Endothelial cell of umbilical vein (primary cell): ENCODE measurements at regions not wholly inside any gene's neighbourhood (a gene's known extent, or its start where the extent isn't known, plus 50 kb on each side); places are given as distances from the start of the nearest gene placed in this dataset.

Experiments
- BruUV-seq: library from RNA; stranded (reverse); fragments of 400-500 nt; replicated peaks from 2 replicates; lab custom pipeline; 2021; lab: Mats Ljungman, UMichigan
- CTCF ChIA-PET: fragments of 300-600, 350-600 bp; sonication (Branson Sonifier 250); formaldehyde crosslinking; loops from one replicate; lab custom pipeline; 2021; ENCODE audit warnings: antibody characterized with exemption, inconsistent platforms; lab: Charles Lee
- POLR2A ChIA-PET: fragments of 300-600, 350-600 bp; sonication (Branson Sonifier 250); formaldehyde crosslinking; loops from one replicate; lab custom pipeline; 2021; ENCODE audit warnings: antibody characterized with exemption, inconsistent platforms; lab: Charles Lee
- DNase-seq: peaks from one replicate; pipeline ENCODE4 v3.0.0-alpha.2; 2011; ENCODE audit warnings: low read depth, low spot score
- FAIRE-seq: peaks from 2 replicates; lab custom pipeline; 2011; peaks lifted over from hg19 to GRCh38; lab: Jason Lieb, UNC
- H2AFZ ChIP-seq: 2 replicates; pipeline ENCODE4 v1.6.0; 2012; ENCODE audit warnings: low read depth, low read length, control low read depth, inconsistent platforms
- H3K27ac ChIP-seq: 2 replicates; pipeline ENCODE4 v1.5.1; 2011; ENCODE audit warnings: low read depth, mild to moderate bottlenecking, control low read depth, low read length, moderate library complexity; ENCODE audit not compliant: insufficient read depth
- H3K27me3 ChIP-seq, 2 experiments: 2 replicates each; pipeline versions ENCODE4 v1.6.0 to v1.6.1; 2011; ENCODE audit warnings: low read length in 2 of 2, mixed read lengths in 1 of 2; ENCODE audit not compliant: control insufficient read depth in 2 of 2, insufficient read depth in 2 of 2
- H3K36me3 ChIP-seq, 2 experiments: 2 replicates in 1 of 2; 3 replicates in 1 of 2; pipeline ENCODE4 v1.5.1; 2011; ENCODE audit warnings: low read length in 2 of 2, mild to moderate bottlenecking in 1 of 2, moderate library complexity in 1 of 2; ENCODE audit not compliant: control insufficient read depth in 2 of 2, insufficient read depth in 2 of 2; ENCODE audit errors: extremely low read depth in 1 of 2
- H3K4me1 ChIP-seq: 3 replicates; pipeline ENCODE4 v1.5.1; 2011; ENCODE audit warnings: mild to moderate bottlenecking, low read length; ENCODE audit not compliant: control insufficient read depth, insufficient read depth; ENCODE audit errors: extremely low read depth
- H3K4me2 ChIP-seq: 2 replicates; pipeline ENCODE4 v1.6.1; 2011; ENCODE audit warnings: low read length, control low read depth, mixed read lengths; ENCODE audit not compliant: insufficient read depth
- H3K4me3 ChIP-seq, 3 experiments: fragments of 200-600 bp in 1 of 3; sonication (generic), shearing (Covaris generic) in 1 of 3; replicated peaks in 1 of 3; 2 replicates each; pipeline ENCODE4 v1.5.1; 2011 to 2016; ENCODE audit warnings: control low read depth in 3 of 3, low read length in 3 of 3, mild to moderate bottlenecking in 2 of 3, inconsistent platforms in 1 of 3, low read depth in 1 of 3, moderate library complexity in 1 of 3; ENCODE audit not compliant: insufficient read depth in 1 of 3
- H3K79me2 ChIP-seq: 2 replicates; pipeline ENCODE4 v1.6.0; 2012; ENCODE audit warnings: low read length, inconsistent platforms; ENCODE audit not compliant: control insufficient read depth, insufficient read depth
- H3K9ac ChIP-seq: replicated peaks from 2 replicates; pipeline ENCODE3; 2011; ENCODE audit warnings: low read length, control low read depth; ENCODE audit not compliant: insufficient read depth; ENCODE audit errors: extremely low read depth
- H3K9me1 ChIP-seq: replicated peaks from 3 replicates; pipeline ENCODE4 v1.6.0; 2011; ENCODE audit warnings: mild to moderate bottlenecking, low read length; ENCODE audit not compliant: control insufficient read depth, insufficient read depth; ENCODE audit errors: extremely low read depth
- H3K9me3 ChIP-seq: replicated peaks from 2 replicates; pipeline ENCODE4 v1.5.1; 2012; ENCODE audit warnings: low read length, inconsistent platforms; ENCODE audit not compliant: control insufficient read depth, insufficient read depth
- H4K20me1 ChIP-seq: replicated peaks from 2 replicates; pipeline ENCODE3; 2011; ENCODE audit warnings: mild to moderate bottlenecking, low read length; ENCODE audit not compliant: control insufficient read depth, insufficient read depth; ENCODE audit errors: extremely low read depth
- EZH2 ChIP-seq: IDR thresholded peaks from 2 replicates; pipeline ENCODE4 v1.6.1; 2012; ENCODE audit warnings: borderline replicate concordance, low read depth, mild to moderate bottlenecking, moderate library complexity, low read length, inconsistent platforms; ENCODE audit not compliant: severe bottlenecking
- FOS ChIP-seq: IDR thresholded peaks from 2 replicates; pipeline ENCODE4 v1.6.1; 2011; ENCODE audit warnings: mild to moderate bottlenecking, low read length, moderate library complexity, borderline replicate concordance; ENCODE audit not compliant: insufficient read depth
- GATA2 ChIP-seq: IDR thresholded peaks from 2 replicates; pipeline ENCODE4 v1.7.0; 2011; ENCODE audit warnings: low read depth, mild to moderate bottlenecking, moderate library complexity, mixed read lengths, low read length; ENCODE audit not compliant: insufficient read length, insufficient read depth
- JUN ChIP-seq: IDR thresholded peaks from 2 replicates; pipeline ENCODE4 v1.6.1; 2011; ENCODE audit warnings: borderline replicate concordance, low read depth; ENCODE audit not compliant: insufficient read length, insufficient read depth
- MYC ChIP-seq: IDR thresholded peaks from one replicate; pipeline ENCODE4 v1.6.1; 2011; ENCODE audit warnings: mild to moderate bottlenecking, low read depth, low read length
- POLR2A ChIP-seq: IDR thresholded peaks from 2 replicates; pipeline ENCODE4 v1.6.1; 2012; ENCODE audit warnings: low read depth, mild to moderate bottlenecking, control low read depth, low read length
- POLR2AphosphoS5 ChIP-seq: IDR thresholded peaks from 2 replicates; pipeline ENCODE4 v1.6.1; 2012; ENCODE audit warnings: low read depth, mild to moderate bottlenecking, control low read depth, low read length, moderate library complexity; ENCODE audit not compliant: insufficient read depth
- dilution Hi-C: fragments of 300-500 bp; cut with MboI; formaldehyde crosslinking; loops from one replicate; pipeline ENCODE4 v1.15.0; 2019; ENCODE audit warnings: low sequenced_read_pairs; ENCODE audit not compliant: extremely low pct_ligation_motif_present
- intact Hi-C: fragments of 100-400 bp; cut with micrococcal nuclease; formaldehyde crosslinking; loops from one replicate; pipeline ENCODE4 v1.10.0; 2022
- TF ChIP-seq, protein P1 (sequence below): IDR thresholded peaks from 2 replicates; pipeline ENCODE4 v1.6.1; 2011; ENCODE audit not compliant: insufficient read depth, insufficient read length
- TF ChIP-seq, protein P2 (sequence below), 2 donors: IDR thresholded peaks; 1 replicate in 1 of 2; 2 replicates in 1 of 2; pipeline ENCODE4 v1.5.1; 2011; ENCODE audit warnings: low read length in 2 of 2, mild to moderate bottlenecking in 2 of 2, moderate library complexity in 2 of 2, control low read depth in 1 of 2, inconsistent platforms in 1 of 2, low read depth in 1 of 2; ENCODE audit not compliant: insufficient read depth in 1 of 2; ENCODE audit errors: extremely low read depth in 1 of 2

DNA sequence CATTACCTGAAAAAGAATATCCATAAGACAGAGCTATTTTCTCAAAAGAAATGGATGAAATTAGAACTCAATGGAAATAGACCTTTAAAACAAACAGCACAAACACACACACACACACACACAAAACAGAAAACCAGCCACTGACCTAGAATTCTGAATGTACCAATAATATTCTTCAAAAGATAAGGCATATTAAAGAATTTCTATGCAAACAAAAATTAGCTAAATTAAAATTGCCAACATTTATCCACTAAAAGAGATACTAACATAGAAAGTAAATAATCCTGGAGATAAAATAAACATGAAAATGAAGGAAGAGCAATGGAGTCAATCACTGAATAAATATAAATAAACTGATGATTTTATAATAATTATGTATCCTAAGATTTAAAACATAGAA, 431.2 kb downstream of the SH2D4B start:
- dilution Hi-C loops = no loop called here
- Histone ChIP-seq H3K4me2 (no peak overlapping the region), H3K27me3 (no peaks in the 10 kb centered on the region), H3K36me3 (no peaks in the 10 kb centered on the region), H4K20me1 (no peaks in the 10 kb centered on the region), H3K79me2 (no peaks in the 10 kb centered on the region), H3K9ac (no peak overlapping the region), H3K4me1 (no peaks in the 10 kb centered on the region), H3K27ac (no peak overlapping the region), H3K4me3 (no peak overlapping the region), H3K9me3 (no peaks in the 10 kb centered on the region), H2AFZ (no peak overlapping the region), H3K9me1 (no peaks in the 10 kb centered on the region)
- DNase-seq (no peak), FAIRE-seq (no peak)
- TF ChIP-seq EZH2 = no peak
- TF ChIP-seq, protein P1, sequence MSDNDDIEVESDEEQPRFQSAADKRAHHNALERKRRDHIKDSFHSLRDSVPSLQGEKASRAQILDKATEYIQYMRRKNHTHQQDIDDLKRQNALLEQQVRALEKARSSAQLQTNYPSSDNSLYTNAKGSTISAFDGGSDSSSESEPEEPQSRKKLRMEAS = no peak
- no peak for TF ChIP-seq GATA2
- no TSS peak for BruUV-seq
- intact Hi-C loops = no loop called here
- CTCF ChIA-PET = no interaction called here
- POLR2A ChIA-PET = no interaction called here

DNA sequence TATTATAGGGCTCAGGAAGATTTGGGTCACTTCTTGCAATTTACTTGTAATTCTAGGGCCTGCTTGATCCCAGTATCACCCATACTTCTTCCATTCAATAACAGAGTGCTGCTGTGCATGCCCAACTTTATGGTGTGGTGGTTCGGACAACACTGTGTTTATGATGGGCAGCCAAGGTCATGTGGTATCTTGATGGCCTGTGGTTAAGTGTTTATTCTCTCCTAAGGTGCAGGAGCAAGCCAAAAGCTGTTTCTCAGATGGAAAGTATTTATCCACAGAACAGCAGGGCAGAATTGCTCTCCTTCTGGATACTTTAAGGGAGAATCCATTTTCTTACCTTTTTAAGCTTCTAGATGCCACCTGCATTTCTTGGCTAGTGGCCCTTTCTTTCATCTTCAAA, 433.8 kb downstream of the SH2D4B start:
- no peaks in the 10 kb centered on the region for H4K20me1 ChIP-seq
- no peaks in the 10 kb centered on the region for H3K9me3 ChIP-seq
- no peak overlapping the region for H3K27ac ChIP-seq
- CTCF ChIA-PET = no interaction called here
- POLR2A ChIA-PET = no interaction called here
- no peaks in the 10 kb centered on the region for H3K9me1 ChIP-seq
- dilution Hi-C loops = no loop called here
- no peak overlapping the region for H3K4me3 ChIP-seq
- no peaks in the 10 kb centered on the region for H3K36me3 ChIP-seq
- TF ChIP-seq EZH2 (no peak), MYC (no peak), GATA2 (no peak), JUN (no peak), POLR2AphosphoS5 (no peak), FOS (no peak), POLR2A (no peak)
- TF ChIP-seq, protein P2, sequence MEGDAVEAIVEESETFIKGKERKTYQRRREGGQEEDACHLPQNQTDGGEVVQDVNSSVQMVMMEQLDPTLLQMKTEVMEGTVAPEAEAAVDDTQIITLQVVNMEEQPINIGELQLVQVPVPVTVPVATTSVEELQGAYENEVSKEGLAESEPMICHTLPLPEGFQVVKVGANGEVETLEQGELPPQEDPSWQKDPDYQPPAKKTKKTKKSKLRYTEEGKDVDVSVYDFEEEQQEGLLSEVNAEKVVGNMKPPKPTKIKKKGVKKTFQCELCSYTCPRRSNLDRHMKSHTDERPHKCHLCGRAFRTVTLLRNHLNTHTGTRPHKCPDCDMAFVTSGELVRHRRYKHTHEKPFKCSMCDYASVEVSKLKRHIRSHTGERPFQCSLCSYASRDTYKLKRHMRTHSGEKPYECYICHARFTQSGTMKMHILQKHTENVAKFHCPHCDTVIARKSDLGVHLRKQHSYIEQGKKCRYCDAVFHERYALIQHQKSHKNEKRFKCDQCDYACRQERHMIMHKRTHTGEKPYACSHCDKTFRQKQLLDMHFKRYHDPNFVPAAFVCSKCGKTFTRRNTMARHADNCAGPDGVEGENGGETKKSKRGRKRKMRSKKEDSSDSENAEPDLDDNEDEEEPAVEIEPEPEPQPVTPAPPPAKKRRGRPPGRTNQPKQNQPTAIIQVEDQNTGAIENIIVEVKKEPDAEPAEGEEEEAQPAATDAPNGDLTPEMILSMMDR (IDR thresholded peaks at IDR 0.05; ENCODE audit: extremely low read depth in 1 of 2, insufficient read depth in 1 of 2, low read depth in 1 of 2, low read length in 2 of 2) = no peak
- TF ChIP-seq, protein P1 = no peak
- FAIRE-seq (no peak), DNase-seq (no peak)
- H3K79me2 ChIP-seq = no peaks in the 10 kb centered on the region
- no peak overlapping the region for H2AFZ ChIP-seq
- no peak overlapping the region for H3K4me2 ChIP-seq
- no peak overlapping the region for H3K9ac ChIP-seq
- no peaks in the 10 kb centered on the region for H3K4me1 ChIP-seq
- H3K27me3 ChIP-seq = no peaks in the 10 kb centered on the region
- BruUV-seq = no TSS peak
- intact Hi-C loops = no loop called here
